SK-N-MC (cell line): ENCODE measurements at regions not wholly inside any gene's neighbourhood (a gene's known extent, or its start where the extent isn't known, plus 50 kb on each side); places are given as distances from the start of the nearest gene placed in this dataset.

Experiments used
- DNase-seq: peaks from one replicate; pipeline ENCODE4 v3.0.0-alpha.2; 2011; ENCODE audit warnings: low read depth, low spot score
- H3K27ac ChIP-seq: fragments of 200-600 bp; sonication (generic); 2 replicates; pipeline ENCODE4 v1.5.1; 2016; ENCODE audit warnings: mixed run types
- H3K36me3 ChIP-seq: fragments of 200-600 bp; sonication (generic); 2 replicates; pipeline ENCODE4 v1.6.1; 2017; ENCODE audit warnings: antibody characterized with exemption, low read length, mixed read lengths; ENCODE audit not compliant: insufficient read depth
- H3K4me3 ChIP-seq: fragments of 200-600 bp; sonication (generic); 2 replicates; pipeline ENCODE4 v1.5.1; 2016
- H3K9ac ChIP-seq: fragments of 200-600 bp; sonication (generic); 2 replicates; pipeline ENCODE4 v1.8.0; 2017; ENCODE audit warnings: mixed run types, mixed read lengths; ENCODE audit not compliant: insufficient read length
- H3K9me3 ChIP-seq: fragments of 200-600 bp; sonication (generic); 2 replicates; pipeline ENCODE4 v1.6.1; 2017; ENCODE audit warnings: low read depth, mild to moderate bottlenecking, antibody characterized with exemption, low read length, moderate library complexity, mixed read lengths
- EZH2 ChIP-seq: fragments of 200-600 bp; sonication (generic); IDR thresholded peaks from one replicate; pipeline ENCODE4 v1.6.1; 2017; ENCODE audit warnings: antibody characterized with exemption
- FOXP2 ChIP-seq: optimal IDR thresholded peaks from 2 replicates; pipeline ENCODE3; 2011; ENCODE audit warnings: mild to moderate bottlenecking, moderate library complexity; ENCODE audit not compliant: insufficient read depth; ENCODE audit errors: extremely low read length, control extremely low read depth
- POLR2AphosphoS5 ChIP-seq: IDR thresholded peaks from 2 replicates; pipeline ENCODE4 v1.6.1; 2012; ENCODE audit warnings: mild to moderate bottlenecking, low read depth, low read length, borderline replicate concordance

DNA sequence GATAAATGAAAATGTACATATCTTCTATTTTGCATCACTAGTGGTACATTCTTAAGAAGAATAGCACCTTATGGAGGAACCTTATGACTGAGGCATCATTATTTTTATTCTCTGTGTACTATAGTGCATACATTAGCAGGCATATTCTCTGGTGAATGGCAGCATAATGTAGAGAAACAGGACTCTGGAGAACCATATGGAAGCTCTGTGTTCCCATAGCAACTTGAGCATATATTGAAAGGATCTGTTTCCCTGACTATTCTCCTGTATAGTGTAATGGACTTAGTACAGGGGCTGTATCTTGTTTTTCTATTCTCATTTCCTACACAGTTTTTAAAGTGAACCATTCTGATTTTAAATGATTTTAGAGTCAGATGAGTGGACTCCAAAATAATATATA lies 128.4 kb upstream of the SMIM30 start:
- H3K9me3 ChIP-seq = no peaks in the 10 kb centered on the region
- DNase-seq = no peak
- no peak overlapping the region for H3K27ac ChIP-seq
- TF ChIP-seq EZH2 (no peak), POLR2AphosphoS5 (no peak), FOXP2 (no peak)
- no peak overlapping the region for H3K4me3 ChIP-seq
- H3K36me3 ChIP-seq = no peaks in the 10 kb centered on the region
- no peak overlapping the region for H3K9ac ChIP-seq

DNA sequence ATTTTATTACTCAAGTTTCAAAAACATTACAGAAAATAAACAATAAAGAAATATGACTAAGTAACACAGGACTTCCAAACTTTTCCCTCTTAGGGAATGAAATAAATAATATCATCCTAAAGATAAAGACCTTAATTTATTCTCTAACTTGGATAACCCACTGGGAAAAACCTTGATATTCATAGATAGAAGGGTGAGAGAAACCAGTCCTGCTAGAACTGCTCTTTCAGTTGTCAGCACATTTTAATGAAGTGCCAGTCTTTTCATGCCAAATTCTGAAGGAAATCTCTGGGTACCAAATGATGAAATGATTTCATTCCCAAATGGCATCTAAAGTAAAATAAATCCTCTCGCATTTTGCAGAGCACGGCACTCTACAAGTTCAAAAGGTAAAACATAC lies 114.5 kb upstream of the SMIM30 start:
- no peak for DNase-seq
- Histone ChIP-seq H3K9ac (no peak overlapping the region), H3K27ac (no peak overlapping the region), H3K36me3 (no peaks in the 10 kb centered on the region), H3K9me3 (no peaks in the 10 kb centered on the region), H3K4me3 (no peak overlapping the region)
- TF ChIP-seq EZH2 (no peak), POLR2AphosphoS5 (no peak), FOXP2 (no peak)

GRCh38 chr7:113230691-113231090 lies 112.3 kb upstream of the SMIM30 start:
- DNase-seq = no peak
- TF ChIP-seq FOXP2 = no peak
- TF ChIP-seq EZH2 = no peak
- no peak for TF ChIP-seq POLR2AphosphoS5
- Histone ChIP-seq H3K27ac (no peak overlapping the region), H3K9ac (no peak overlapping the region), H3K9me3 (no peaks in the 10 kb centered on the region), H3K4me3 (no peak overlapping the region), H3K36me3 (no peaks in the 10 kb centered on the region)

GRCh38 chr7:113217314-113217713 lies 99.0 kb upstream of the SMIM30 start:
- H3K4me3 ChIP-seq = no peak overlapping the region
- no peak overlapping the region for H3K27ac ChIP-seq
- no peak overlapping the region for H3K9ac ChIP-seq
- no peaks in the 10 kb centered on the region for H3K9me3 ChIP-seq
- H3K36me3 ChIP-seq = no peaks in the 10 kb centered on the region
- TF ChIP-seq FOXP2 (no peak), EZH2 (no peak), POLR2AphosphoS5 (no peak)
- DNase-seq = no peak

- Histone ChIP-seq H3K9me3 (no peaks in the 10 kb centered on the region), H3K9ac (no peak overlapping the region), H3K36me3 (no peaks in the 10 kb centered on the region), H3K27ac (no peak overlapping the region), H3K4me3 (no peak overlapping the region)
- TF ChIP-seq POLR2AphosphoS5 = no peak
- TF ChIP-seq EZH2 = no peak
- TF ChIP-seq FOXP2 = no peak
- DNase-seq = no peak
These were observed 97.7 kb upstream of the SMIM30 start for GRCh38 chr7:113216038-113216437.

DNA sequence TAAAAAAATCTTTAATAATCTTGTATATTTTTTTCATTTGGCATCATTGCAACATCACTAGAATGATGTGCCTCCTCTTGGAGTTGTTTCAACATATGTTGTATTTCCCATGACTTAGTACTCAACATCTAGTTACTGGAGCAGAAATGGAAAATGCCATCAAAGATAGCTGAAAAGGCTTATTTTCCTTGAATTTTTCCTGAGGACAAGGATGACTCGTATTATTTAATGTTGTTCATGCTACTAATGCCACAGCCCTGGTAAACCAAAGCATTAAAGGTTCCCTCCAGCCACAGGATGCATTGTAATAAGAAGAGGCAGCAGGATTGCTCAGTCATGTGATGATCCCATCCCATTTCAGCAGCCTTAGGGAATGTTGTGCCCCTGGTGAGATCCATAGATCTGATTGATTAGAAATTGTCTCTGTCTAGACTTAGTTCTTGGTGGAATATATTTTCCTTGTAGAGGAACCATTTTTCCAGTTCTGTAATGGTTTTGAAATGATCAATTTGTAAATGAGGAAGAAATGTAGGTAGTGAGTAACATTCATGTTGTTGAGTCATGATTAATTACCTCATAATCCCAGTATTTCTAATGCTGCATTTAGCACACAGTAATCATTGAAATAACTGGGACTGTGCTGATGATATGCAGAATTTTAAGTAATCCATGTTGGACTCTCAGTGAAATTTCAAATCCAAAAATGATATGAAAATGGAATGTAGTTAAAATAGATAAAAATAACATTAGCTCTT lies 91.3 kb upstream of the SMIM30 start:
- Histone ChIP-seq H3K27ac (no peak overlapping the region), H3K36me3 (no peaks in the 10 kb centered on the region), H3K9me3 (no peaks in the 10 kb centered on the region), H3K9ac (no peak overlapping the region), H3K4me3 (no peak overlapping the region)
- no peak for TF ChIP-seq EZH2
- no peak for TF ChIP-seq FOXP2
- no peak for TF ChIP-seq POLR2AphosphoS5
- no peak for DNase-seq

DNA sequence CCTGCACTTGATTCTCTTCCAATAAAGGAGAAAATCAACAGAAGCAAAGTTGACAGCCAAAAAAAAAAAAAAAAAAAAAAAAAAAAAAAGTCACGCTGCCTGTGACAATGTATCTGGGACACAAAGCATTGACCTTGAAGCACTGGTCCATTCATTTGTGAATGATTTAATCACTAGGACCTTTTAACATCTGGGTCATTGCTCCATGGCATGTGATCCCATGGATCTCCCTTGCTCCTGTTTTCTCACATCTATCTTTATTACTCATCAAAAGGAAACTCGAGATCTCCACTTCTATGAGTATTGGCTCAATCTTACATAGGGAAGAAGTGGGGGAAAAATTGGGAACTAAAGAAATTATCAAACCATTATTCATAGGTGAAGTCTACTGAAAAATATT lies 89.6 kb upstream of the SMIM30 start:
- no peaks in the 10 kb centered on the region for H3K36me3 ChIP-seq
- DNase-seq = no peak
- TF ChIP-seq EZH2 (no peak), FOXP2 (no peak), POLR2AphosphoS5 (no peak)

GRCh38 chr7:113207441-113207840 lies 89.1 kb upstream of the SMIM30 start:
- no peak for DNase-seq
- H3K9me3 ChIP-seq = no peaks in the 10 kb centered on the region
- H3K4me3 ChIP-seq = no peak overlapping the region
- H3K27ac ChIP-seq = no peak overlapping the region
- H3K36me3 ChIP-seq = no peaks in the 10 kb centered on the region
- TF ChIP-seq EZH2 = no peak
- no peak for TF ChIP-seq FOXP2
- no peak for TF ChIP-seq POLR2AphosphoS5
- H3K9ac ChIP-seq = no peak overlapping the region

More for the DNA sequence above, 89.6 kb upstream of the SMIM30 start:
- no peak overlapping the region for H3K27ac ChIP-seq
- H3K4me3 ChIP-seq = no peak overlapping the region
- H3K9ac ChIP-seq = no peak overlapping the region
- H3K9me3 ChIP-seq = no peaks in the 10 kb centered on the region

DNA sequence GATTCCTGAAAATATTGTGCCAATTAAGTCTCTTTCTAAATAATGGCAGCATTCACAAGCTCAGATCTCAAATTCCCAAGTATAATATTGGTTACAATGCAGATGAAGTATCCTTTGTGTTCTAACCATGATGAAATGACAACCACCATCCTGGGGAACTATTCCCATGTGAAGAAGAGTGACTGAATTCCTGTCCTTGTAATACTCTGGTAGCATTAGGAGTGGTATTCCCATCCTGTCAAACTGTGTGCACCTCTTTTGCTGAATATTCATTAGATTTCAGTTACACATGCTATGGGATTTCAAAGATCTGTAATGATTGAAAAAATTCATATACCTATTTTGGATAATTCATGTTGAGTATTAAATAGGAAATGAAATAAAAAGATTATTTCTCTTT lies 86.1 kb upstream of the SMIM30 start:
- TF ChIP-seq EZH2 (no peak), FOXP2 (no peak), POLR2AphosphoS5 (no peak)
- H3K27ac ChIP-seq = no peak overlapping the region

More for the DNA sequence above, 86.1 kb upstream of the SMIM30 start:
- DNase-seq = no peak
- no peak overlapping the region for H3K4me3 ChIP-seq
- H3K9ac ChIP-seq = no peak overlapping the region
- no peaks in the 10 kb centered on the region for H3K9me3 ChIP-seq
- H3K36me3 ChIP-seq = no peaks in the 10 kb centered on the region
